ENCODE measurements at regions not wholly inside any gene's neighbourhood (a gene's known extent, or its start where the extent isn't known, plus 50 kb on each side); places are given as distances from the start of the nearest gene placed in this dataset.

DNA sequence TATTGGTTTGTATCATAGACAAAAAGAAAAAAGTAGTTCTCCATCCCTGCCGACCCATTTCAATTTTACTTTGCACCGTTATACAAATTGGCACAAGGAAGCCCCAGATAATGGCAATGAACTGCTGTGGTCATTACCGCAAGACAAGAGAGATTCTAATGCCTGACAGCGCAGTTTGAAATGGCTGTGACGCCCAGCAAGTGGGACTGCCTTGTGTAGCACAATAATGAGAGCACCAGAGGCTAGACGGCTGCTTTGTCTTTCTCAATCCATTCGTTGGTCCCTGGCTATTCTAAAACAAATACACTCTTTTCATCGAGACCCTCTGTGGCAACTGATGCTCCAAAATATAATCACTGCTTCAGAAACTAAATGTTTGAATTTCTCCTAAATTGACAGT lies 192.4 kb upstream of the NEIL3 start:
- no peak for DNase-seq

GRCh38 chr4:177118596-177118995 lies 191.1 kb upstream of the NEIL3 start:
- DNase-seq, result no peak

- no peak for DNase-seq
These were observed 190.6 kb upstream of the NEIL3 start for GRCh38 chr4:177119021-177119471.

DNA sequence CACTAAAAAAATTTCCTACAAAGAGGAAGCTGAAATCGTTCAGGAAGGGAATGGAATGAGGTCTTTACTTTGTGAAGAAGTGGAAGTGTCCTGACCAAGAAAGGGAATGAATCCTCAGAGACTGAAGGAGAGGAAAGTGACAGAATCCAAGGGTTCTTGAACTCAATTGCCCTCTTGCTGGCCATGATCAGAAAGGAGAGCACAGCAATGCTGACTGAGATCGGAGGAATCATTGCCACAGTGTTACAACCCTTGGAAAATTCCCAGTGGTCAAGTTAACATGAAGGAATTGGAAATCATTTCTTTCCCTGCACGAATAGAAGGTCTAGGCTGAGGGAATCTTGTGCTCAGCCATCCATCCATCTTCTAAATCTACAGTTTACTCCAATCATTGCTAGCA lies 190.0 kb upstream of the NEIL3 start:
- DNase-seq, result no peak

- DNase-seq, result no peak
These were observed 185.9 kb upstream of the NEIL3 start for GRCh38 chr4:177123811-177124210.

- DNase-seq, result no peak
These were observed 185.2 kb upstream of the NEIL3 start for GRCh38 chr4:177124349-177125064.

DNA sequence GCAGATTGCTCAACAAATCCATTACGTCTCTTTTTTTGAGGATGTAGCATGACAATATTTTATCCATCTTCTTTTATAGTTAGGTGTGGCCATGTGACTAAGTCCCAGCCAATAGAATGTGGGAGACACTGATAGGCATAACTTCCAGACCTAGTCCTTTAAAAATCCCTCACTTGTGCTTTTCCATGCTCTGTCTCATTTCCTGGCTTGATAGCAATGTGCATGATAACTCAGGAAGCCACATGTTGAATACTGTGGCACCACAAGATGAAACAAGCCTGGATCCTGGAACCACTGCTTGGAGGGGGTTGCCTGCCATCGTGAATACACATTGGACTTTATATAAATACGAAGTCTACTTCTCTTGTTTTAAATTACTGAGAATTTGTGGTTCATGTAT lies 184.0 kb upstream of the NEIL3 start:
- DNase-seq, result no peak

DNA sequence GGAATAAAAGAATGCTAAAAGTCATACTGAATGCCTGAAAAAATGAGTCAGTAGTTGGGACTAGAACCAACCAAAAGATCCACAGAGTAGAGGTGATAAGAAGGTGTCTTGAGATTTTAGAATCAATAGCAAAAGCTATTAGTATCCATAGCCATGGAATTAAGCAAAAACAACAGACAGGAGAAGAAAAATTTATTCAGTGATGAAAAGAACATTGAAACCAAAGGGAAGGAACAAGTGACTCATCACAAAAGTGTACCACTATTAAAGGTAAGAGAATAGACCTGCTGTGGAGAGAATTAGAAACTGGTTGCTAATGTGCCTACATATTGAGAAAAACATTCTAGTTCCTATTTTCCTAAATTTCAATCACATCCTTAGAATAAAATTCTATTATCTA lies 182.0 kb upstream of the NEIL3 start:
- no peak for DNase-seq

GRCh38 chr4:177128306-177128705 lies 181.4 kb upstream of the NEIL3 start:
- DNase-seq, result no peak

DNA sequence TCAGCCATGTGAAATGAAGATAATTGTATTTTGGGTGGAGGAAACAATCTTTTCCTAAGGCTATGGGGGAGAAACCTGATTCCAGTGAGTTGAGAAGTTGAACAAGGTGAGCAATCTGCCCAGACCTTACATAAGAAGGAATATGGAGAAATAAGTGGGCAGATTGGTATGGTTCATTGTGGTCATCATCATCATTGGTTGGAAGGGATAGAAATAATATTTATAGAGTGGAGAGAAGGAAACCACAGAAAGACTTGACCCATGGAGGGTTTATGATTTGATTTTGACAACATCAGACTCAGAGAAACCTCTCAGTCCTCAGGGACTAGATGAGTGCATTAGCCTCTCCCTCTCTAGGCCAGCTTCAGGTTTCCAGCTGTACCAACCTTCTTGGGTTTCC lies 177.9 kb upstream of the NEIL3 start:
- DNase-seq, result no peak

DNA sequence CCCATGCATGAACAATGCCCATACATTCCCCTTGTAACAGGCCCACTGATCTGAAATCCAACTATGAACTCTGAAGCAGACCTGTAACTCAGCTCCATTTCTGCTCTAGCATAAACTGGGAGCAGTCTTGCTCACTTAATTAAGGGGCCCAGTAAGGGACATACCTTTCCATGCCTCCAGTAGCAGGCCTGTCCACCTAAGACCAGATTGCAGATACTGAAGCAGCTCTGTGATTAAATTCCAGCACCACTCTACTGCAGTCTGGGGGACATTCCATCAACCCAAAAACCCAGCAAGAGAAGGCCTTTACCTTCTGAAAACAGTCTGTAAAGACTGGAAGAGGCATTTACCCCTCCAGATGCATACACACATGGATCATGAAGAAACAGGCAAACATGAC lies 162.0 kb upstream of the NEIL3 start:
- no peak for DNase-seq

- DNase-seq, result no peak
These were observed 154.2 kb upstream of the NEIL3 start for GRCh38 chr4:177155454-177155853.

DNA sequence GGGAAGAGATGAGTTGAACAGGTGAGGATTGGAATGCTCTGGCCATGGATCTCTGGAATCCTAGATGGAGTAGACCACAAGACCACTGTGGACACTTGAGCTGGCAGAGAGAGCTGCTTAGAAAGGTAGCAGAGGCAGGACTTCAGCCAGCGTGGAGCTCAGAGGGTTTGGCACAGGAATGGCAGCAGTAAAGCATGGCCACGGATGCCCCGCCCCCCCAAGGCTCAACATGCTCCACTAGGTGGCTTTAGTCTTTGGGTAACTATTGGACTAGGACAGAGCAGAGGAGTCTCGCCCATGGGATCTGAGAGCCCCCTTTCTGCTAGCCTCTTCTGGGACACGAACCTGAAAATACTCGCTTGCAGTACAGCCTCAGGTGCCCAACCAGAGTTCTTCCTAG lies 150.1 kb upstream of the NEIL3 start:
- no peak for DNase-seq

DNA sequence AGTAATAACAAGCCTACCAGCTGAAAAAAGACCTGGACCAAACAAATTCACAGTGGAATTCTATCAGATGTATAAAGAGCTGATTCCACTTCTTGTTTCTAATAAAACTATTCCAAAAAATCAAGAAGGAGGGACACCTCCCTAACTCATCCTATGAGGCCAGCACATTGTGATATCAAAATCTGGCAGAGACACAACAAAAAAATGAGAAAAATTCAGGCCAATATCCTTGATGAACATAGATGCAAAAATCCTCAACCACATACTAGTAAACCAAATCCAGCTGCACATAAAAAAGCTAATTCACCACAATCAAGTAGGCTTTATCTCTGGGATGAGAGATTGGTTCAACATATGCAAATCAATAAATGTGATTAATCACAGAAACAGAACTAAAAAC lies 147.9 kb upstream of the NEIL3 start:
- no peak for DNase-seq

GRCh38 chr4:177163532-177163931 lies 146.1 kb upstream of the NEIL3 start:
- DNase-seq, result no peak

DNA sequence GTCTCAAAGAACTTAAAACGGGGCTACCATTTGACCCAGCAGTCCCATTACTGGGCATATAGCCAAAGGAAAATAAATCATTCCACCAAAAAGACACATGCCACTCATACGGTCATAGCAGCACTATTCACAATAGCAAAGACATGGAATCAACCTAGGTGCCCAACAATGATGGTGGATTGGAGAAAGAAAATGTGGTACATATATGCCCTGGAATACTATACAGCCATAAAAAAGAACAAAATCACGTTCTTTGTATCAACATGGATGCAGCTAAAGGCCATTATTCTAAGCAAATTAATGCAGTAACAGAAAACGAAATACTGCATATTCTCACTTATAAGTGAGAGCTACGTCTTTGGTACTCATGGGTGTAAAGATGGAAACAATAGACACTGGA lies 138.1 kb upstream of the NEIL3 start:
- DNase-seq, result no peak

DNA sequence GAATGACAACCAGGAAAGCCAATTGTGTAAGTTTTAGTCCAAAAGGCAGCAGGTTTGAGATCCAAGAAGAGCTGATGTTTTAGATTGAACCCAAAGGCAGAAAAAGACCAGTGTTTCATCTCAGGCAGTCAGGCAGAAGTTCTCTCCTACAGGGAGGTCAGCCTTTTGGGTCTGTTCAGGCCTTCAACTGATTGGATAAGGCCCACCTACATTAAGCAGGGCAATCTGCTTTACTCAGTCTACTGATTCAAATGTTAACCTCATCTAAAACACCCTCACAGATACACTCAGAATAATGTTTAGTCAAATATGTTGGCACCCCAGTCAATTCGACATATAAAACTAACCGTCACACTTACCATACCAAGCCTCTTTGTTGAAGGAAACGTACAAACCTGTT lies 134.2 kb upstream of the NEIL3 start:
- no peak for DNase-seq

DNA sequence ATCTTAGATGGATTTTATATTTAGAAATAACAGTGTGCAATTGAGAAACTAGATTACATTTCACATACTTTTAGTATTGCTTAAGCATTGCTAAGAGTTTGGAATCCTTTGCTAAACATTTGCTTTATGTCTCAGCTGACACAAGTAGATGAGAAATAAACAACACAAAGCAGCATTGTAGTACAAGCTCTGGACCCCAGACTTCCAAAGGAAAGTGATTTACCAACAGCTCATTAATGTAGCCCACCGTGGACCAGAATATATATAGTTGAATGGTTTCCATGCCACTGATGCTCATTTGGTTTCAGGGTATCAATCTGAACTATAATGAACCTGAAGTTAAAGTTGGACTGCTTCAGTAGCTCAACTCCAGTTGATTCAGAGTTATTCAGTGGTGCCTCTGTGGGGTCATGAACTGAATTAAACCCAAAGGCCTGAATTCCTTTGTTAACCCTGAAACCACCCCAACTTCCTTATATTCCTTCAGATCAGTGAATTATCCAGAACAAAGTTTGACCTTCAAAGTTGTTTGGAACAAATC lies 132.1 kb upstream of the NEIL3 start:
- no peak for DNase-seq

DNA sequence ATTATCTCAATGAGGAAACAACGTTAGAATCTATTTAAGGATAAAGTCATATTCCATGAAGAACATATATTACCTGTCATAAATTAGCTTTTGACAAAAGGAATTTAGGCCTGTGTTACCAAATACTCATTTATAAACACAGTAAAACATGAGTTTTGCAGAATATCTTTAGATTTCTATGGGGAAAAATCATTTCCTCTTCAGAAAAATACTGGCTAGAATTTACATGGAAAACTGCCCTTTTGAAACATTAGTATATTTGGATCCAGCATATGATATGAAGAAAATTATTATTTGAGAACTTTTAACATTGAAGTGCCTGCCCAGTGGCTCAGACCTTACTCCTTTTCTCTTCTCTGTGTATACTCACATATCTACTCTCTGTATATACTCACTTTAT lies 131.4 kb upstream of the NEIL3 start:
- no peak for DNase-seq

DNA sequence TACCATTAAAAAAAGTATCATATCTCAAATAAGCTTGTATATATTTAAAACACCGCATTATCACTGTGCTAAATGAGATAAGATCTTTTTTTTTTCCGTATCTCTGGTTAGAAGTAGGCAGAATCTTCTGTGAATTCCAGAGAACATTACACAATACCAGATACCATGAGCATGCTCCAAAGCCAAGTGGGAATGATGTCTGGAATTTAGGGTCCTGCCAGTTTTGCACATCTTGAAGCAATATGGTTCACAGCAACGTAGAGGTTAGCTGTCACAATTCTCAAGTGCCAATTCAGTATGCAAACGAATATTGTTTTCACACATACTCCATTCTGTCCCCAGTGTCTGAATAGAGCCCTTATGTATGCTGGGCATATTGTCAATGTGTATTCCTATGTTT lies 127.5 kb upstream of the NEIL3 start:
- DNase-seq, result peak; percentile 16

GRCh38 chr4:177182728-177183127 lies 126.9 kb upstream of the NEIL3 start:
- DNase-seq, result no peak

DNA sequence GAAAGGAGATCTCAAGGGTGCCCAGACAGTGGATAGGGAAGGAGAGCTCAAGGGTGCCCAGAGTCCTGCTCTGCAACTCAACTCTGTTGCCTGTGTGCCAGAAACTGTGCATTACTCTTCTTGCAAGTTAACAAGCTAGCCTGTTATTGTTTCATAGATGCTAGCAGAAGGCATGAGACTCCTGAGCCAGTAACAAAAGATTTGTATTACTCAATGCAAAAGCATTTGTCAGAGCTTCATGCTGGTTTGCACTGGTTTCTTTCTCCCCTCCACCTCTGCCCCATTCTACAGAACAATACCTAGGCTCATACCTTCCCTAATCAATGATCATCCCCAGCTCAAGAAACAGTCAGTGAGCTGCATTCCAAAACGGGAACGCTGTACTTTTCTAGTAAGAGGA lies 124.5 kb upstream of the NEIL3 start:
- no peak for DNase-seq

DNA sequence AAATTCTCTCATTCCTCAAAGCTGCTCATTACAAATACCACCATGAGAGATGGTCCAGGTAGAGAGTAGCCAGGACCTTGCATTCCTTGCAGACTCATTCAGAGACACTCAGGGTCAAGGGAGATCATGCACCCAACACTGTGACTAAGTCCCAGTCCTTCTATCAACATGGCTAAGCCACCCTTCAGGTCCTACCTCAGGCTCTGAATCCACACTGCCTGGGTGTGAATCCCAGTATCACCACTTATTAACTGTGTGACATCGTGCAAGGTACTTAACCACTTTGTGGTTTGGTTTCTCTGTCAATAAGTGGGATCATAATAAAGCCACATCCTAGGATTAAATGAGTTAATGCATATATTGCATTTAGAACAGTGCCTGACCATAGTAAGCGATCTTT lies 124.1 kb upstream of the NEIL3 start:
- no peak for DNase-seq

DNA sequence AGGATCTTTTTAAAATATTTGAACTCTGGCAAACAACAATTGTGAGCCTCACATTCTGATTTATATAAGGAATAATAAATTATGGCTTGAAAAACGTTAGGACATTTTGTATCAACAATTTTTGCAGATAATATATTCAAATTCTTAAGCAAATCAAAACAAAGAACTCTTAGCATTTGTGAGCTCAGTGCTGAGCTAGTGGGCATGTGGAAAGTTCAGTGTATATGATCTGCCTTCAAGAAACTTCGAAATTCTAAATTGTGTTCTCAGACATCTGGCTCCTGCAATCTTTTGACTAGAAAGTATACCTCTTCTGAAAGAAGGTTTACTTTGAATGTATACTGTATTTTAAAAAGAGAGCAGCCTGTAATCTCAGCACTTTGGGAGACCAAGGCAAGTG lies 122.3 kb upstream of the NEIL3 start:
- DNase-seq, result no peak

DNA sequence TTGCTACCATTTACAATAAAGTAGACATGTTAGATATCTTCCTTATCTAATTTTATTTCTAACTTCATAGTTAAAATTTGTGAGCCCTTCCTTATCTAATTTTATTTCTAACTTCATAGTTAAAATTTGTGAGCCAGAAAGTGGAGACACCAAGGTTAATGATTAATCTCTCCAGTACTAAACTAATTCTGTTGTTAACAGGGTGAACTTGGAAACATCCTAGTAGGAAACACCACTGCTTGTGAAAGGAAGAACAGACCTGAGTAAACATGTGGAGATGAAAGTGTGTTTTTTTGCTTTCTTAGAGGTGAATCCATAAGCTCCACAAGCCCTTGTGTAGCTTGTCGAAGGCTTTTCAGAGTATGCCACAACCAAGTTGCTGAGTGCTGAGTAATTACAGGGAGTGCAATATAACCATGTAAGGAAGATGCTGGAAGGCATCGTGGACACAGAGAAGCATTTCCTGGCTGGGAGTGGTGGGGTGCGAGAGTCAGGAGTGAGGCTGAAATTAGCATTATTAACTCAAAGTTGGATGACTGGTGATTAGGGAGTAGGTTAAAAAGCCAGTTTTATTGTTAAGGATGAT lies 118.6 kb upstream of the NEIL3 start:
- DNase-seq, result no peak

Data from femur (tissue), 1 donor.